ENCODE measurements at regions not wholly inside any gene's neighbourhood (a gene's known extent, or its start where the extent isn't known, plus 50 kb on each side); places are given as distances from the start of the nearest gene placed in this dataset.

DNA sequence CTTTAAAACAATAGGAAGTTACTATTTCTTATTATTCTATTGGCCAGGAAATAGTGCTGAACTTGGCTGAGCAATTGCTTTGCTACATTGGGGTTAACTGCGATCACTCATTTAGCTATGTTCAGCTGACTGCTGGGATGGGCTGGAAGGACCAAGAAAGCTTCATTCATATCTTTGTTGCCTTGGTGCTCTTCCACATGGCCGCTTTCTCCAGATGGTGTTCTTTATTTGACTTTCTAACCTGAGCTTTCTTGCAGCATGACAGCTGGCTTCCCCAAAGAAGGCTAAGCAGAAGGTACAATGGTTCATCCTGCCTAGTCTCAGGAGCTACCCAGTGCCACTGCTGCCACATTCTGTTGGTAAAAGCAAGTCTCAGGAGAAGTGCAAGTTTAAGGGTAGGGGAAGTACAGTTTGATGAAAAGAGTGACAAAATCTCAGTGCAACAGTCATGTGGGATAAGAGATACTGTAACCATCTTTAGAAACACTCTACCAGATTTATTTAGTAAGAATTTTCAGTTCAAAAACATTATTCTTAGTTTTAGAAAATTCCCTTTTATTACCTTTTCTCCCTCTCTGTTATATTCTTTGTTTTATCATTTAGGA, 180.6 kb upstream of the RBMS1 start:
- DNase-seq = peak in 1 of 3 donors; percentile 44
- no peak overlapping the region for H3K4me3 ChIP-seq (replicated peaks in 1 of 3; ENCODE audit: low read depth in 2 of 3, low read length in 3 of 3)
- Mint-ChIP-seq H3K27ac (no peak overlapping the region), H3K9me3 (peaks cover 0 to 7% (median 2%) of the 10 kb centered on the region in 7 donors), H3K36me3 (no peaks in the 10 kb centered on the region), H3K27me3 (ENCODE audit: low read depth in 3 of 3) (no peaks in the 10 kb centered on the region), H3K4me3 (no peak overlapping the region), H3K4me1 (peaks cover 9% of the 10 kb centered on the region)
- H3K36me3 ChIP-seq (replicated peaks in 1 of 2; ENCODE audit: control insufficient read depth in 1 of 2, insufficient read depth in 2 of 2, low read length in 2 of 2) = no peaks in the 10 kb centered on the region
- no peak overlapping the region for H3K9ac ChIP-seq (ENCODE audit: insufficient read depth, low read length, poor library complexity, severe bottlenecking)
- H3K4me1 ChIP-seq (ENCODE audit: control insufficient read depth in 1 of 2, insufficient read depth in 2 of 2, low read length in 2 of 2) = no peaks in the 10 kb centered on the region
- no peaks in the 10 kb centered on the region for H3K79me2 ChIP-seq (ENCODE audit: insufficient read depth, low read length)
- no peak overlapping the region for H2AFZ ChIP-seq (ENCODE audit: insufficient read depth, low read depth, low read length, poor library complexity, severe bottlenecking)
- intact Hi-C loops (cut with micrococcal nuclease) = no loop called here
- H3K4me2 ChIP-seq (replicated peaks; ENCODE audit: extremely low read depth, low read length, poor library complexity, severe bottlenecking) = no peak overlapping the region
- no peaks in the 10 kb centered on the region for H3K27me3 ChIP-seq (ENCODE audit: control insufficient read depth in 2 of 2, insufficient read depth in 2 of 2, low read length in 2 of 2)
- WGBS (ENCODE audit: insufficient coverage) = 100% methylated on average over 2 of the region's 2 CpGs
- H3K9me3 ChIP-seq (replicated peaks in 1 of 2; ENCODE audit: control insufficient read depth in 1 of 2, insufficient read depth in 1 of 2, low read length in 2 of 2) = no peaks in the 10 kb centered on the region
- no peaks in the 10 kb centered on the region for H4K20me1 ChIP-seq (ENCODE audit: insufficient read depth, low read length)
- TF ChIP-seq, protein P1, sequence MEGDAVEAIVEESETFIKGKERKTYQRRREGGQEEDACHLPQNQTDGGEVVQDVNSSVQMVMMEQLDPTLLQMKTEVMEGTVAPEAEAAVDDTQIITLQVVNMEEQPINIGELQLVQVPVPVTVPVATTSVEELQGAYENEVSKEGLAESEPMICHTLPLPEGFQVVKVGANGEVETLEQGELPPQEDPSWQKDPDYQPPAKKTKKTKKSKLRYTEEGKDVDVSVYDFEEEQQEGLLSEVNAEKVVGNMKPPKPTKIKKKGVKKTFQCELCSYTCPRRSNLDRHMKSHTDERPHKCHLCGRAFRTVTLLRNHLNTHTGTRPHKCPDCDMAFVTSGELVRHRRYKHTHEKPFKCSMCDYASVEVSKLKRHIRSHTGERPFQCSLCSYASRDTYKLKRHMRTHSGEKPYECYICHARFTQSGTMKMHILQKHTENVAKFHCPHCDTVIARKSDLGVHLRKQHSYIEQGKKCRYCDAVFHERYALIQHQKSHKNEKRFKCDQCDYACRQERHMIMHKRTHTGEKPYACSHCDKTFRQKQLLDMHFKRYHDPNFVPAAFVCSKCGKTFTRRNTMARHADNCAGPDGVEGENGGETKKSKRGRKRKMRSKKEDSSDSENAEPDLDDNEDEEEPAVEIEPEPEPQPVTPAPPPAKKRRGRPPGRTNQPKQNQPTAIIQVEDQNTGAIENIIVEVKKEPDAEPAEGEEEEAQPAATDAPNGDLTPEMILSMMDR (IDR thresholded peaks at IDR 0.05) = no peak
- H3K27ac ChIP-seq (ENCODE audit: low read depth in 1 of 2, low read length in 2 of 2) = no peak overlapping the region

DNA sequence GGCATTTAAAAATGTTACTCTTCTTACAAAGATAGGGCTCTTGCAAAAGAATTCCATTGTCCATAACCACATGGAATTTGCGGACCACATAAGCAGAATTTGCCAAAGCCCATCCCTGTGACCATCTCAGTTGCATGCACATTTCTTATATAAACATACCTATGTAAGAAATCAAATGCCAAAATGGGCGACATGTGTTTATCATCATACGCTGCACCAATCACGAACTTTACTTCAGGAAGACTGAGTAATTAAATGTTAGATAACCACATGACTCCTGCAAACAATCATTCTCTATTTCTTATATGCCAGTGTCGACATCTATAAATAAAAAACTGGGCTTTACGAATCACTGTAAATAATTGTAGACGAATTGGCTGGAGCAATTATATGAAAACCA, 186.1 kb upstream of the RBMS1 start:
- H2AFZ ChIP-seq (ENCODE audit: insufficient read depth, low read depth, low read length, poor library complexity, severe bottlenecking) = no peak overlapping the region
- H3K4me3 Mint-ChIP-seq = no peak overlapping the region
- intact Hi-C loops (cut with micrococcal nuclease) = no loop called here
- H3K4me1 Mint-ChIP-seq = peaks cover under 1% of the 10 kb centered on the region
- H3K36me3 ChIP-seq (replicated peaks in 1 of 2; ENCODE audit: control insufficient read depth in 1 of 2, insufficient read depth in 2 of 2, low read length in 2 of 2) = no peaks in the 10 kb centered on the region
- no peaks in the 10 kb centered on the region for H3K27me3 ChIP-seq (ENCODE audit: control insufficient read depth in 2 of 2, insufficient read depth in 2 of 2, low read length in 2 of 2)
- H3K9me3 ChIP-seq (replicated peaks in 1 of 2; ENCODE audit: control insufficient read depth in 1 of 2, insufficient read depth in 1 of 2, low read length in 2 of 2) = no peaks in the 10 kb centered on the region
- H3K79me2 ChIP-seq (ENCODE audit: insufficient read depth, low read length) = no peaks in the 10 kb centered on the region
- no peaks in the 10 kb centered on the region for H4K20me1 ChIP-seq (ENCODE audit: insufficient read depth, low read length)
- H3K36me3 Mint-ChIP-seq = no peaks in the 10 kb centered on the region
- no peaks in the 10 kb centered on the region for H3K27me3 Mint-ChIP-seq (ENCODE audit: low read depth in 3 of 3)
- H3K27ac Mint-ChIP-seq = no peak overlapping the region
- no peak overlapping the region for H3K27ac ChIP-seq (ENCODE audit: low read depth in 1 of 2, low read length in 2 of 2)
- TF ChIP-seq, protein P1 (IDR thresholded peaks at IDR 0.05) = no peak
- H3K9me3 Mint-ChIP-seq = peaks cover 0 to 15% (median 3%) of the 10 kb centered on the region in 7 donors
- no peak overlapping the region for H3K4me2 ChIP-seq (replicated peaks; ENCODE audit: extremely low read depth, low read length, poor library complexity, severe bottlenecking)
- no peak overlapping the region for H3K9ac ChIP-seq (ENCODE audit: insufficient read depth, low read length, poor library complexity, severe bottlenecking)
- DNase-seq = no peak
- no peaks in the 10 kb centered on the region for H3K4me1 ChIP-seq (ENCODE audit: control insufficient read depth in 1 of 2, insufficient read depth in 2 of 2, low read length in 2 of 2)
- 100% methylated on average over 1 of the region's 7 CpGs for WGBS (ENCODE audit: insufficient coverage)
- no peak overlapping the region for H3K4me3 ChIP-seq (replicated peaks in 1 of 3; ENCODE audit: low read depth in 2 of 3, low read length in 3 of 3)

Measured in CD14-positive monocyte (primary cell).